Liver (tissue), 3 donors: ENCODE measurements at regions not wholly inside any gene's neighbourhood (a gene's known extent, or its start where the extent isn't known, plus 50 kb on each side); places are given as distances from the start of the nearest gene placed in this dataset.

ENCODE experiments used
- CTCF ChIP-seq: fragments of 150-350 bp; IDR thresholded peaks from 2 replicates; pipeline ENCODE4 v1.5.1; 2017; ENCODE audit warnings: improper control_type of control experiment, low read depth, low read length; ENCODE audit not compliant: missing input control
- EGR1 ChIP-seq, 2 donors: IDR thresholded peaks; 2 replicates each; pipeline ENCODE4 v1.6.1; 2016 to 2018; ENCODE audit warnings: antibody characterized with exemption in 2 of 2, low read depth in 2 of 2
- GABPA ChIP-seq, 2 donors: IDR thresholded peaks in 1 of 2; conservative IDR thresholded peaks in 1 of 2; 2 replicates each; pipeline ENCODE4 v1.6.1; 2016; ENCODE audit warnings: antibody characterized with exemption in 2 of 2, mild to moderate bottlenecking in 1 of 2, moderate library complexity in 1 of 2
- MAX ChIP-seq: IDR thresholded peaks from 2 replicates; pipeline ENCODE4 v1.6.1; 2016; ENCODE audit warnings: antibody characterized with exemption
- RAD21 ChIP-seq, 2 donors: IDR thresholded peaks; 2 replicates each; pipeline ENCODE4 v1.6.1; 2016; ENCODE audit warnings: antibody characterized with exemption in 2 of 2, mild to moderate bottlenecking in 2 of 2
- REST ChIP-seq: IDR thresholded peaks from 2 replicates; pipeline ENCODE4 v1.6.1; 2016; ENCODE audit warnings: antibody characterized with exemption, mild to moderate bottlenecking
- RXRA ChIP-seq, 2 donors: IDR thresholded peaks; 2 replicates each; pipeline ENCODE4 v1.6.1; 2017 to 2018; ENCODE audit warnings: antibody characterized with exemption in 2 of 2, mild to moderate bottlenecking in 1 of 2
- TAF1 ChIP-seq: conservative IDR thresholded peaks from 2 replicates; pipeline ENCODE4 v1.6.1; 2016; ENCODE audit warnings: antibody characterized with exemption, mild to moderate bottlenecking
- YY1 ChIP-seq: IDR thresholded peaks from 2 replicates; pipeline ENCODE4 v1.6.1; 2016; ENCODE audit warnings: antibody characterized with exemption, mild to moderate bottlenecking
- TF ChIP-seq, protein P1 (sequence below): IDR thresholded peaks from 2 replicates; pipeline ENCODE4 v1.6.1; 2016; ENCODE audit warnings: antibody characterized with exemption
- donor health status: healthy.
- donor health status: healthy.

DNA sequence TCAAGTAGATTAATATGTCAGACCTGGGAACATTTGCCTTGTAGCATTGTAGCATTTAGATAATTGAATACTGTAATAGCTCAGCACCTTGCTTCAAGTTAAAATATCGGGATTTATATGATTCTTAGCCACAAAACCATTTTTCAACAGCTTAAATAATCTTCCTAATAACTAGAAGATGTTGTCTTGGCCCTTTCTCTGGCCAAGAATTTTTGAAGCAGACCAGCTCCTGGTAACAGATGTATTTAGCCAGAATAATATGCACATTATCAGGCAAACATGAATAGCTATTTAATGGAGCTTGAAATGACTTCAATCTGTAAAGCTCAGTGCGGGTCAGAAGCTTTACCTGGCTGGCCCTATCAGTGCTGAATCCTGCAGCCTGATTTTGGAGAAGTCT is 913.1 kb downstream of the AACS start:
- TF ChIP-seq CTCF (no peak), RAD21 (IDR thresholded peaks at IDR 0.05) (no peak), EGR1 (IDR thresholded peaks at IDR 0.05; ENCODE audit: low read depth in 2 of 2) (no peak), RXRA (IDR thresholded peaks at IDR 0.05) (no peak), YY1 (no peak), REST (no peak), MAX (no peak), GABPA (IDR thresholded peaks at IDR 0.05 in 1 of 2, conservative IDR thresholded peaks at IDR 0.05 in 1 of 2) (no peak), TAF1 (no peak)
- TF ChIP-seq, protein P1, sequence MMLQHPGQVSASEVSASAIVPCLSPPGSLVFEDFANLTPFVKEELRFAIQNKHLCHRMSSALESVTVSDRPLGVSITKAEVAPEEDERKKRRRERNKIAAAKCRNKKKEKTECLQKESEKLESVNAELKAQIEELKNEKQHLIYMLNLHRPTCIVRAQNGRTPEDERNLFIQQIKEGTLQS, result no peak
